Keratinocyte (primary cell): ENCODE measurements at regions not wholly inside any gene's neighbourhood (a gene's known extent, or its start where the extent isn't known, plus 50 kb on each side); places are given as distances from the start of the nearest gene placed in this dataset.

Experiments used
- EZH2 ChIP-seq: IDR thresholded peaks from one replicate; pipeline ENCODE4 v1.6.1; 2012; ENCODE audit warnings: inconsistent platforms, mild to moderate bottlenecking, low read length, moderate library complexity
- TF ChIP-seq, protein P1 (sequence below), 3 experiments: IDR thresholded peaks in 1 of 3; conservative IDR thresholded peaks in 1 of 3; optimal IDR thresholded peaks in 1 of 3; 2 replicates in 2 of 3; 3 replicates in 1 of 3; pipeline versions ENCODE3 to v1.5.1; 2011; ENCODE audit warnings: low read length in 3 of 3, mild to moderate bottlenecking in 3 of 3, moderate library complexity in 2 of 3, control low read depth in 1 of 3, inconsistent platforms in 1 of 3; ENCODE audit not compliant: insufficient read depth in 2 of 3; ENCODE audit errors: extremely low read depth in 1 of 3

DNA sequence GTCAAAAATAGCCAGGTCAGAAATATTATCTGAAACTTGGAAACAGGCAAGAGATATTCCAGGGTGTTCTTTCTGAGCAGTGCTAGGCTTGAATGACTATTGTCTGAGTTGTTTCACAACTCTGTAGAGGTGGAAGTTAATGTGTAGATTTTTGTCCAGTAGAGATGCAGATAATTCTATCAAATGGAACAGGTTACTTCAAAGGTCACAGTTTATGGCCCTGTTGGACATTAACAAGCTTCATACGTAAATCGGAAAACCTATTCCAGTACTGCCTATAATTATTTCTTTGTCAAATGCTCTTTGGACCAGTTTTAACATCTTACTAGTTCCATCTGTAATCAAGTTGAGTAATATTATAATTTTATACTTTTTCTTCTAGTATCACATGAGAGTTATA is 1639.4 kb upstream of the TENM3 start:
- TF ChIP-seq, protein P1, sequence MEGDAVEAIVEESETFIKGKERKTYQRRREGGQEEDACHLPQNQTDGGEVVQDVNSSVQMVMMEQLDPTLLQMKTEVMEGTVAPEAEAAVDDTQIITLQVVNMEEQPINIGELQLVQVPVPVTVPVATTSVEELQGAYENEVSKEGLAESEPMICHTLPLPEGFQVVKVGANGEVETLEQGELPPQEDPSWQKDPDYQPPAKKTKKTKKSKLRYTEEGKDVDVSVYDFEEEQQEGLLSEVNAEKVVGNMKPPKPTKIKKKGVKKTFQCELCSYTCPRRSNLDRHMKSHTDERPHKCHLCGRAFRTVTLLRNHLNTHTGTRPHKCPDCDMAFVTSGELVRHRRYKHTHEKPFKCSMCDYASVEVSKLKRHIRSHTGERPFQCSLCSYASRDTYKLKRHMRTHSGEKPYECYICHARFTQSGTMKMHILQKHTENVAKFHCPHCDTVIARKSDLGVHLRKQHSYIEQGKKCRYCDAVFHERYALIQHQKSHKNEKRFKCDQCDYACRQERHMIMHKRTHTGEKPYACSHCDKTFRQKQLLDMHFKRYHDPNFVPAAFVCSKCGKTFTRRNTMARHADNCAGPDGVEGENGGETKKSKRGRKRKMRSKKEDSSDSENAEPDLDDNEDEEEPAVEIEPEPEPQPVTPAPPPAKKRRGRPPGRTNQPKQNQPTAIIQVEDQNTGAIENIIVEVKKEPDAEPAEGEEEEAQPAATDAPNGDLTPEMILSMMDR (optimal IDR thresholded peaks at IDR 0.05 in 1 of 3, IDR thresholded peaks at IDR 0.05 in 1 of 3, conservative IDR thresholded peaks at IDR 0.05 in 1 of 3; ENCODE audit: extremely low read depth in 1 of 3, insufficient read depth in 2 of 3, low read length in 3 of 3): no peak
- no peak for TF ChIP-seq EZH2
